Right cardiac atrium (tissue), 5 donors: ENCODE measurements at regions not wholly inside any gene's neighbourhood (a gene's known extent, or its start where the extent isn't known, plus 50 kb on each side); places are given as distances from the start of the nearest gene placed in this dataset.

ENCODE experiments used
- ATAC-seq, 2 donors: fragments of 200-7000 bp; cut with Tn5 transposase; one replicate each; pipeline versions ENCODE4 v1.8.0 to v1.9.1; 2020; ENCODE audit warnings: moderate library complexity in 2 of 2, mild to moderate bottlenecking in 1 of 2
- DNase-seq, 3 donors: peaks; one replicate each; pipeline ENCODE4 v3.0.0-alpha.2; 2020
- H3K27ac ChIP-seq: one replicate; pipeline ENCODE4 v1.5.1; 2013; ENCODE audit warnings: mild to moderate bottlenecking, low read length, control low read depth, moderate library complexity
- H3K27me3 ChIP-seq: one replicate; pipeline ENCODE4 v1.6.1; 2013; ENCODE audit not compliant: control insufficient read depth, insufficient read depth
- H3K4me1 ChIP-seq: one replicate; pipeline ENCODE4 v1.6.1; 2013; ENCODE audit warnings: low read length; ENCODE audit not compliant: control insufficient read depth, insufficient read depth
- H3K4me3 ChIP-seq: one replicate; pipeline ENCODE4 v1.5.1; 2013; ENCODE audit warnings: low read length, control low read depth
- H3K9me3 ChIP-seq: one replicate; pipeline ENCODE4 v1.6.1; 2013; ENCODE audit warnings: low read length; ENCODE audit not compliant: control insufficient read depth
- WGBS: extraction: QIAGEN DNeasy Blood & Tissue Kit; methylation state at CpG from one replicate; pipeline ENCODE4 v1.1.7; 2013; 5-methylcytosine and 5-hydroxymethylcytosine counted together
- intact Hi-C, 4 donors: fragments of 100-400 bp; cut with DNase I; formaldehyde crosslinking; loops; one replicate each; pipeline versions ENCODE4 v1.11.0 to v1.14.0; 2022 to 2023
- donor health status: healthy with polysubstance abuse.
- donor health status: DM: no; HTN: yes; CAD: no.
- donor health status: DM: no; HTN: no; CAD: no.
- donor health status: DM: no; HTN: yes; CAD: no; lungs with severe emphysema.
- donor health status: DM: yes; HTN: yes; CAD: no.

GRCh38 chr6:149261364-149262040 is 56.0 kb upstream of the TAB2 start:
- no peaks in the 10 kb centered on the region for H3K27me3 ChIP-seq
- intact Hi-C loops: no loop called here
- WGBS: 73% methylated on average over 4 of the region's 4 CpGs
- ATAC-seq (no peak), DNase-seq (no peak)
- H3K27ac ChIP-seq: no peak overlapping the region
- peaks cover 2% of the 10 kb centered on the region for H3K4me1 ChIP-seq
- no peak overlapping the region for H3K4me3 ChIP-seq
- no peaks in the 10 kb centered on the region for H3K9me3 ChIP-seq

GRCh38 chr6:149263321-149263720 is 54.2 kb upstream of the TAB2 start:
- Histone ChIP-seq H3K4me1 (peaks cover 2% of the 10 kb centered on the region), H3K27me3 (no peaks in the 10 kb centered on the region), H3K4me3 (no peak overlapping the region), H3K27ac (no peak overlapping the region), H3K9me3 (no peaks in the 10 kb centered on the region)
- WGBS: 89% methylated on average over 2 of the region's 2 CpGs
- intact Hi-C loops: no loop called here
- DNase-seq (no peak), ATAC-seq (no peak)

- Histone ChIP-seq H3K9me3 (no peaks in the 10 kb centered on the region), H3K4me3 (no peak overlapping the region), H3K27me3 (no peaks in the 10 kb centered on the region), H3K4me1 (peaks cover 2% of the 10 kb centered on the region), H3K27ac (no peak overlapping the region)
- ATAC-seq (no peak), DNase-seq (no peak)
- 80% methylated on average over 5 of the region's 5 CpGs for WGBS
- intact Hi-C loops: no loop called here
These were observed 52.9 kb upstream of the TAB2 start for GRCh38 chr6:149264629-149265028.

GRCh38 chr6:149265945-149266344 is 51.6 kb upstream of the TAB2 start:
- no peaks in the 10 kb centered on the region for H3K27me3 ChIP-seq
- ATAC-seq (no peak), DNase-seq (no peak)

GRCh38 chr6:149266659-149267058 is 50.9 kb upstream of the TAB2 start:
- Histone ChIP-seq H3K4me3 (no peak overlapping the region), H3K27ac (no peak overlapping the region), H3K27me3 (no peaks in the 10 kb centered on the region), H3K9me3 (no peaks in the 10 kb centered on the region), H3K4me1 (no peaks in the 10 kb centered on the region)
- DNase-seq: no peak
- WGBS: 79% methylated on average over 6 of the region's 6 CpGs
- intact Hi-C loops: no loop called here
- ATAC-seq: no peak

More at GRCh38 chr6:149265945-149266344, 51.6 kb upstream of the TAB2 start:
- intact Hi-C loops: no loop called here
- Histone ChIP-seq H3K4me1 (no peaks in the 10 kb centered on the region), H3K27ac (no peak overlapping the region), H3K4me3 (no peak overlapping the region), H3K9me3 (no peaks in the 10 kb centered on the region)
- WGBS: 84% methylated on average over 7 of the region's 7 CpGs

- intact Hi-C loops: no loop called here
- WGBS: 52% methylated on average over 3 of the region's 3 CpGs
- no peak overlapping the region for H3K27ac ChIP-seq
- no peaks in the 10 kb centered on the region for H3K9me3 ChIP-seq
- H3K4me3 ChIP-seq: no peak overlapping the region
- DNase-seq (no peak), ATAC-seq (no peak)
- no peaks in the 10 kb centered on the region for H3K4me1 ChIP-seq
- H3K27me3 ChIP-seq: no peaks in the 10 kb centered on the region
These were observed 50.4 kb upstream of the TAB2 start for GRCh38 chr6:149267072-149267471.

GRCh38 chr6:149267513-149268043 is 49.9 kb upstream of the TAB2 start:
- no peaks in the 10 kb centered on the region for H3K4me1 ChIP-seq
- H3K27ac ChIP-seq: no peak overlapping the region
- intact Hi-C loops: no loop called here
- ATAC-seq (no peak), DNase-seq (no peak)
- 95% methylated on average over 12 of the region's 12 CpGs for WGBS
- no peaks in the 10 kb centered on the region for H3K27me3 ChIP-seq
- H3K4me3 ChIP-seq: no peak overlapping the region
- H3K9me3 ChIP-seq: peaks cover 2% of the 10 kb centered on the region
